Neural cell (in vitro differentiated cells): ENCODE measurements at regions not wholly inside any gene's neighbourhood (a gene's known extent, or its start where the extent isn't known, plus 50 kb on each side); places are given as distances from the start of the nearest gene placed in this dataset.

ENCODE experiments used
- H2AFZ ChIP-seq: fragments of 200-600, 300-800 bp; sonication (generic), shearing (Covaris generic); 2 replicates; pipeline ENCODE4 v1.6.0; 2014; ENCODE audit warnings: low read depth, mild to moderate bottlenecking, antibody characterized with exemption, low read length, moderate library complexity
- H3F3A ChIP-seq: fragments of 200-600 bp; shearing (Covaris generic); 2 replicates; pipeline ENCODE4 v1.6.1; 2016; ENCODE audit warnings: mild to moderate bottlenecking, moderate library complexity, mixed read lengths, antibody characterized with exemption, low read length; ENCODE audit not compliant: insufficient read depth, poor library complexity, severe bottlenecking
- H3K27ac ChIP-seq: fragments of 200-600, 300-800 bp; sonication (generic), shearing (Covaris generic); 2 replicates; pipeline ENCODE4 v1.5.1; 2014; ENCODE audit warnings: mild to moderate bottlenecking, low read length, moderate library complexity
- H3K27me3 ChIP-seq: fragments of 300-800, 200-600 bp; sonication (generic), shearing (Covaris generic); 2 replicates; pipeline ENCODE4 v1.6.0; 2014; ENCODE audit warnings: mild to moderate bottlenecking, low read depth, low read length, moderate library complexity; ENCODE audit not compliant: insufficient read depth
- H3K36me3 ChIP-seq: fragments of 300-800, 200-600 bp; sonication (generic), shearing (Covaris generic); 2 replicates; pipeline ENCODE4 v1.5.1; 2014; ENCODE audit warnings: mild to moderate bottlenecking, antibody characterized with exemption, low read length, moderate library complexity; ENCODE audit not compliant: insufficient read depth
- H3K4me2 ChIP-seq: fragments of 300-800, 200-600 bp; sonication (generic), shearing (Covaris generic); 2 replicates; pipeline ENCODE4 v1.6.0; 2014; ENCODE audit warnings: mild to moderate bottlenecking, low read length
- H3K4me3 ChIP-seq: fragments of 300-800, 200-600 bp; sonication (generic), shearing (Covaris generic); 2 replicates; pipeline ENCODE4 v1.5.1; 2014; ENCODE audit warnings: mild to moderate bottlenecking, low read length, moderate library complexity
- H3K79me2 ChIP-seq: fragments of 200-600 bp; shearing (Covaris generic); replicated peaks from 2 replicates; pipeline ENCODE4 v1.6.0; 2014; ENCODE audit warnings: mild to moderate bottlenecking, low read length, moderate library complexity; ENCODE audit not compliant: insufficient read depth
- H3K9ac ChIP-seq: fragments of 300-800, 200-600 bp; sonication (generic), shearing (Covaris generic); 2 replicates; pipeline ENCODE4 v1.6.1; 2016; ENCODE audit warnings: mild to moderate bottlenecking, low read length, mixed read lengths
- H3K9me2 ChIP-seq: fragments of 200-600 bp; shearing (Covaris generic); 2 replicates; pipeline ENCODE4 v1.6.1; 2016; ENCODE audit warnings: mild to moderate bottlenecking, low read length, mixed read lengths; ENCODE audit not compliant: insufficient read depth
- H3K9me3 ChIP-seq: fragments of 200-600, 300-800 bp; sonication (generic), shearing (Covaris generic); 2 replicates; pipeline ENCODE4 v1.6.1; 2016; ENCODE audit warnings: mild to moderate bottlenecking, mixed run types, low read length, moderate library complexity, mixed read lengths
- H4K20me1 ChIP-seq: fragments of 200-600 bp; shearing (Covaris generic); 2 replicates; pipeline ENCODE4 v1.6.1; 2016; ENCODE audit warnings: mild to moderate bottlenecking, mixed run types; ENCODE audit not compliant: insufficient read depth
- EP300 ChIP-seq: fragments of 450-650 bp; conservative IDR thresholded peaks from 2 replicates; pipeline ENCODE4 v1.6.1; 2014; ENCODE audit warnings: antibody characterized with exemption, mild to moderate bottlenecking, moderate library complexity; ENCODE audit not compliant: poor library complexity, severe bottlenecking
- EZH2 ChIP-seq: fragments of 200-600, 300-800 bp; shearing (Covaris generic), sonication (generic); IDR thresholded peaks from 2 replicates; pipeline ENCODE4 v1.6.1; 2014; ENCODE audit warnings: antibody characterized with exemption, low read length, borderline replicate concordance, mild to moderate bottlenecking; ENCODE audit not compliant: insufficient read depth, poor library complexity, severe bottlenecking
- MXI1 ChIP-seq: fragments of 450-650 bp; conservative IDR thresholded peaks from 2 replicates; pipeline ENCODE4 v1.6.1; 2014; ENCODE audit warnings: antibody characterized with exemption, mild to moderate bottlenecking; ENCODE audit not compliant: poor library complexity, severe bottlenecking
- POLR2AphosphoS5 ChIP-seq: IDR thresholded peaks from 2 replicates; pipeline ENCODE4 v1.6.1; 2012
- RAD21 ChIP-seq: fragments of 450-650 bp; conservative IDR thresholded peaks from 2 replicates; pipeline ENCODE4 v1.6.1; 2014; ENCODE audit warnings: antibody characterized with exemption, mild to moderate bottlenecking, moderate library complexity
- SMC3 ChIP-seq: fragments of 450-650 bp; conservative IDR thresholded peaks from 2 replicates; pipeline ENCODE4 v1.6.1; 2014; ENCODE audit warnings: antibody characterized with exemption, mild to moderate bottlenecking, moderate library complexity; ENCODE audit not compliant: poor library complexity
- TAF1 ChIP-seq: IDR thresholded peaks from 2 replicates; pipeline ENCODE4 v1.6.1; 2012; ENCODE audit warnings: low read depth
- TF ChIP-seq, protein P1 (sequence below): IDR thresholded peaks from 2 replicates; pipeline ENCODE4 v1.6.1; 2012; ENCODE audit warnings: borderline replicate concordance
- TF ChIP-seq, protein P2 (sequence below): fragments of 450-650 bp; IDR thresholded peaks from 2 replicates; pipeline ENCODE4 v1.5.1; 2014; ENCODE audit warnings: antibody characterized with exemption, mild to moderate bottlenecking, moderate library complexity; ENCODE audit not compliant: poor library complexity, severe bottlenecking

GRCh38 chr20:12687476-12687875 is 321.3 kb upstream of the SPTLC3 start:
- H3K9me3 ChIP-seq, result no peaks in the 10 kb centered on the region
- H3K36me3 ChIP-seq, result no peaks in the 10 kb centered on the region
- H3K4me2 ChIP-seq, result no peak overlapping the region
- no peaks in the 10 kb centered on the region for H3F3A ChIP-seq
- H3K79me2 ChIP-seq, result no peaks in the 10 kb centered on the region
- H3K9ac ChIP-seq, result no peak overlapping the region
- no peak overlapping the region for H2AFZ ChIP-seq
- no peaks in the 10 kb centered on the region for H3K9me2 ChIP-seq
- TF ChIP-seq EZH2, result no peak
- no peak for TF ChIP-seq MXI1
- TF ChIP-seq, protein P1, sequence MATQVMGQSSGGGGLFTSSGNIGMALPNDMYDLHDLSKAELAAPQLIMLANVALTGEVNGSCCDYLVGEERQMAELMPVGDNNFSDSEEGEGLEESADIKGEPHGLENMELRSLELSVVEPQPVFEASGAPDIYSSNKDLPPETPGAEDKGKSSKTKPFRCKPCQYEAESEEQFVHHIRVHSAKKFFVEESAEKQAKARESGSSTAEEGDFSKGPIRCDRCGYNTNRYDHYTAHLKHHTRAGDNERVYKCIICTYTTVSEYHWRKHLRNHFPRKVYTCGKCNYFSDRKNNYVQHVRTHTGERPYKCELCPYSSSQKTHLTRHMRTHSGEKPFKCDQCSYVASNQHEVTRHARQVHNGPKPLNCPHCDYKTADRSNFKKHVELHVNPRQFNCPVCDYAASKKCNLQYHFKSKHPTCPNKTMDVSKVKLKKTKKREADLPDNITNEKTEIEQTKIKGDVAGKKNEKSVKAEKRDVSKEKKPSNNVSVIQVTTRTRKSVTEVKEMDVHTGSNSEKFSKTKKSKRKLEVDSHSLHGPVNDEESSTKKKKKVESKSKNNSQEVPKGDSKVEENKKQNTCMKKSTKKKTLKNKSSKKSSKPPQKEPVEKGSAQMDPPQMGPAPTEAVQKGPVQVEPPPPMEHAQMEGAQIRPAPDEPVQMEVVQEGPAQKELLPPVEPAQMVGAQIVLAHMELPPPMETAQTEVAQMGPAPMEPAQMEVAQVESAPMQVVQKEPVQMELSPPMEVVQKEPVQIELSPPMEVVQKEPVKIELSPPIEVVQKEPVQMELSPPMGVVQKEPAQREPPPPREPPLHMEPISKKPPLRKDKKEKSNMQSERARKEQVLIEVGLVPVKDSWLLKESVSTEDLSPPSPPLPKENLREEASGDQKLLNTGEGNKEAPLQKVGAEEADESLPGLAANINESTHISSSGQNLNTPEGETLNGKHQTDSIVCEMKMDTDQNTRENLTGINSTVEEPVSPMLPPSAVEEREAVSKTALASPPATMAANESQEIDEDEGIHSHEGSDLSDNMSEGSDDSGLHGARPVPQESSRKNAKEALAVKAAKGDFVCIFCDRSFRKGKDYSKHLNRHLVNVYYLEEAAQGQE, result no peak
- TF ChIP-seq EP300, result no peak
- TF ChIP-seq SMC3, result no peak
- TF ChIP-seq RAD21, result no peak
- TF ChIP-seq POLR2AphosphoS5, result no peak
- TF ChIP-seq, protein P2, sequence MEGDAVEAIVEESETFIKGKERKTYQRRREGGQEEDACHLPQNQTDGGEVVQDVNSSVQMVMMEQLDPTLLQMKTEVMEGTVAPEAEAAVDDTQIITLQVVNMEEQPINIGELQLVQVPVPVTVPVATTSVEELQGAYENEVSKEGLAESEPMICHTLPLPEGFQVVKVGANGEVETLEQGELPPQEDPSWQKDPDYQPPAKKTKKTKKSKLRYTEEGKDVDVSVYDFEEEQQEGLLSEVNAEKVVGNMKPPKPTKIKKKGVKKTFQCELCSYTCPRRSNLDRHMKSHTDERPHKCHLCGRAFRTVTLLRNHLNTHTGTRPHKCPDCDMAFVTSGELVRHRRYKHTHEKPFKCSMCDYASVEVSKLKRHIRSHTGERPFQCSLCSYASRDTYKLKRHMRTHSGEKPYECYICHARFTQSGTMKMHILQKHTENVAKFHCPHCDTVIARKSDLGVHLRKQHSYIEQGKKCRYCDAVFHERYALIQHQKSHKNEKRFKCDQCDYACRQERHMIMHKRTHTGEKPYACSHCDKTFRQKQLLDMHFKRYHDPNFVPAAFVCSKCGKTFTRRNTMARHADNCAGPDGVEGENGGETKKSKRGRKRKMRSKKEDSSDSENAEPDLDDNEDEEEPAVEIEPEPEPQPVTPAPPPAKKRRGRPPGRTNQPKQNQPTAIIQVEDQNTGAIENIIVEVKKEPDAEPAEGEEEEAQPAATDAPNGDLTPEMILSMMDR, result no peak
- no peak for TF ChIP-seq TAF1
- H3K27me3 ChIP-seq, result no peaks in the 10 kb centered on the region
- H3K4me3 ChIP-seq, result no peak overlapping the region
- no peaks in the 10 kb centered on the region for H4K20me1 ChIP-seq
- H3K27ac ChIP-seq, result no peak overlapping the region

DNA sequence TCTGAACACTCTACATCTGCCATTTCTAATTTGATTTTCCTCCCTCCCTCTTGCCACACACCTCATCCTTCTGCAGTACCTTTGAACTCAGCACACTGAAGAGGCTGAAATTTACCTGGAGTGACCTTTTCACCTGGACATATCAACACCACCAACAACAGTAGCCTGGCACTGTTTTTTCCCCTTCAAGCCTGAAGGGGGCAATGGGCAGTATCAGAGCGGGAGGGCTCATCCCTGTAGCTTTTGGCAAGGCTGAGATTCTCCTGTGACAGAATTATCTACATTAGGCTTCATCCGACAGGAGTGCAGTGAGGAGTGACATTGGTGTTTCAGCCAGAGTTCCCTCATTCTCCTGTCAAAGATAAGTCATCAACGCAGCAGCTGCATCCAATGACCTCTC is 312.8 kb upstream of the SPTLC3 start:
- Histone ChIP-seq H3K36me3 (no peaks in the 10 kb centered on the region), H3K9me3 (no peaks in the 10 kb centered on the region), H4K20me1 (no peaks in the 10 kb centered on the region), H3K9me2 (no peaks in the 10 kb centered on the region), H3K9ac (no peak overlapping the region), H2AFZ (no peak overlapping the region), H3K27ac (no peak overlapping the region), H3K27me3 (no peaks in the 10 kb centered on the region), H3K4me3 (no peak overlapping the region), H3K79me2 (no peaks in the 10 kb centered on the region), H3K4me2 (no peak overlapping the region), H3F3A (no peaks in the 10 kb centered on the region)
- no peak for TF ChIP-seq EP300
- TF ChIP-seq MXI1, result no peak
- TF ChIP-seq EZH2, result no peak
- no peak for TF ChIP-seq POLR2AphosphoS5
- no peak for TF ChIP-seq TAF1
- no peak for TF ChIP-seq RAD21
- no peak for TF ChIP-seq SMC3
- TF ChIP-seq, protein P1, result no peak
- TF ChIP-seq, protein P2, result no peak
